IPS-18a (cell line): ENCODE measurements at regions not wholly inside any gene's neighbourhood (a gene's known extent, or its start where the extent isn't known, plus 50 kb on each side); places are given as distances from the start of the nearest gene placed in this dataset.

Experiments
- H3K27ac ChIP-seq: one replicate; pipeline ENCODE4 v1.5.1; 2013; ENCODE audit warnings: low read length
- H3K27me3 ChIP-seq: one replicate; pipeline ENCODE4 v1.6.1; 2013; ENCODE audit warnings: mild to moderate bottlenecking, low read length; ENCODE audit not compliant: control insufficient read depth, insufficient read depth
- H3K36me3 ChIP-seq: one replicate; pipeline ENCODE4 v1.6.1; 2013; ENCODE audit warnings: low read depth, low read length; ENCODE audit not compliant: control insufficient read depth
- H3K4me1 ChIP-seq: one replicate; pipeline ENCODE4 v1.6.1; 2013; ENCODE audit warnings: low read depth, low read length; ENCODE audit not compliant: control insufficient read depth
- H3K4me3 ChIP-seq: one replicate; pipeline ENCODE4 v1.5.1; 2013; ENCODE audit warnings: low read length
- H3K9ac ChIP-seq: one replicate; pipeline ENCODE4 v1.6.1; 2013; ENCODE audit warnings: mild to moderate bottlenecking, low read length, moderate library complexity
- H3K9me3 ChIP-seq: one replicate; pipeline ENCODE4 v1.6.1; 2013; ENCODE audit warnings: low read depth, low read length; ENCODE audit not compliant: control insufficient read depth

- Histone ChIP-seq H3K27ac (no peak overlapping the region), H3K4me3 (no peak overlapping the region), H3K36me3 (no peaks in the 10 kb centered on the region), H3K27me3 (no peaks in the 10 kb centered on the region), H3K4me1 (no peaks in the 10 kb centered on the region), H3K9ac (no peak overlapping the region), H3K9me3 (no peaks in the 10 kb centered on the region)
These were observed 332.6 kb upstream of the MANEA start for GRCh38 chr6:95244751-95245150.

DNA sequence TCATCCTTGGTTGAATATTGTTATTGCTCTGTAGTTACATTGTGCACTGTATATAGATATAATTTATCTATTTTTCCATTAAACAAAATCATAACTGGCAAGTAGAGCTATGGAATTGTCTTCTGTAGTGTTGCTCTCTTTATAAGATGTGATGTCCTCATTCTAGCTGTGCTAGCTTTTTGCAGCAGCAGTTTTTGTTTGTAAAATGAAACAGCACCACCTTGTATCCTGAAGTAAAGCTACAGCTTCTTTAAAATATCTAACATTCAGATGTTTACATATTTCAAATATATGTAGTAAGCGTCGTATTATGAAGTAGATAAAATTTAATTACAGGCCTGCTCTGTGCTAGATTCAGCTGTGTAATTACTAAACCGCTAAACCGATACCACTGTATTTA is 328.8 kb upstream of the MANEA start:
- Histone ChIP-seq H3K4me3 (no peak overlapping the region), H3K27me3 (no peaks in the 10 kb centered on the region), H3K9ac (no peak overlapping the region), H3K36me3 (no peaks in the 10 kb centered on the region), H3K4me1 (no peaks in the 10 kb centered on the region), H3K27ac (no peak overlapping the region), H3K9me3 (no peaks in the 10 kb centered on the region)

GRCh38 chr6:95249175-95249574 is 328.2 kb upstream of the MANEA start:
- H3K27ac ChIP-seq, result no peak overlapping the region
- H3K9me3 ChIP-seq, result no peaks in the 10 kb centered on the region
- no peaks in the 10 kb centered on the region for H3K36me3 ChIP-seq
- H3K4me1 ChIP-seq, result no peaks in the 10 kb centered on the region
- H3K4me3 ChIP-seq, result no peak overlapping the region
- no peaks in the 10 kb centered on the region for H3K27me3 ChIP-seq
- H3K9ac ChIP-seq, result no peak overlapping the region

DNA sequence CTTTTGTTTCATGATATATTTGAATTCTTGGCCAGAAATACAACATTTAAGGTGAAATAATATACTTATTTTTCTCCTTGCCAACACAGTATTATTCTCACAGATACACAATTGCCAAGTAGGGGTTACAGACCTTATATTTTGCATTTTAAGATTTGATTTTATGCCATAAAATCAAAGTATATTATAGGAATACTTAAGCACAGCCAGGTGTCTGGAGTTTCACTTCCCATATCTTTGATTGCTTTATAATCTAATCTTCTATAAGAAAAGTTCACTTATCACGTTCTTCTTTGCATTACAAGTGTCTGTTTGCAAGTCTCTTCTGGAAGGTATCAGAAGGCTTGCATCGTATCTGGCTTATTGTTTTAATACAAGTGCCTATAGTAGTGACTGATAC is 327.7 kb upstream of the MANEA start:
- Histone ChIP-seq H3K27me3 (no peaks in the 10 kb centered on the region), H3K9me3 (no peaks in the 10 kb centered on the region), H3K36me3 (no peaks in the 10 kb centered on the region), H3K4me1 (no peaks in the 10 kb centered on the region), H3K9ac (no peak overlapping the region), H3K4me3 (no peak overlapping the region), H3K27ac (no peak overlapping the region)

DNA sequence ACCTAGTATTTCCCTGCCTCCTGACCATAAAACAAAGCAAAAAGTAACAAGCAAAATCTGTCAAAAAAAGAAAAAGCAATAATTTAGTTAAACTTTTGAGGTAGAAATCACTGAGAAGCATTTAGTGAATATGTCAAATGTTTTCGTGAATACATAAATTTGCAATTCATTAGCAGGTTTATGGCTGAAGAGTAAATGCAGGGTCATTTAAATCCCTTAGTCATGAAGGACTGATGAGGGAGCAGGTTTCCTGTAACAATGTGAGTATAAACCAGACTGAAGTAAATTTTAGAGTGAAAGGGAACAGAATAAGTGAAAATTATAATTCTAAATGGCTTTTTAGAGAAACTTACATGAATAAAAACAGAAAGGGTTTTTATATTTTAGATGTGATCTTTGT is 313.5 kb upstream of the MANEA start:
- H3K9ac ChIP-seq, result no peak overlapping the region
- H3K36me3 ChIP-seq, result no peaks in the 10 kb centered on the region
- H3K27me3 ChIP-seq, result no peaks in the 10 kb centered on the region
- H3K9me3 ChIP-seq, result no peaks in the 10 kb centered on the region
- no peak overlapping the region for H3K27ac ChIP-seq
- no peak overlapping the region for H3K4me3 ChIP-seq
- no peaks in the 10 kb centered on the region for H3K4me1 ChIP-seq

GRCh38 chr6:95266537-95267258 is 310.6 kb upstream of the MANEA start:
- Histone ChIP-seq H3K4me1 (no peaks in the 10 kb centered on the region), H3K4me3 (no peak overlapping the region), H3K27ac (no peak overlapping the region), H3K9me3 (no peaks in the 10 kb centered on the region), H3K36me3 (no peaks in the 10 kb centered on the region), H3K9ac (no peak overlapping the region), H3K27me3 (no peaks in the 10 kb centered on the region)

DNA sequence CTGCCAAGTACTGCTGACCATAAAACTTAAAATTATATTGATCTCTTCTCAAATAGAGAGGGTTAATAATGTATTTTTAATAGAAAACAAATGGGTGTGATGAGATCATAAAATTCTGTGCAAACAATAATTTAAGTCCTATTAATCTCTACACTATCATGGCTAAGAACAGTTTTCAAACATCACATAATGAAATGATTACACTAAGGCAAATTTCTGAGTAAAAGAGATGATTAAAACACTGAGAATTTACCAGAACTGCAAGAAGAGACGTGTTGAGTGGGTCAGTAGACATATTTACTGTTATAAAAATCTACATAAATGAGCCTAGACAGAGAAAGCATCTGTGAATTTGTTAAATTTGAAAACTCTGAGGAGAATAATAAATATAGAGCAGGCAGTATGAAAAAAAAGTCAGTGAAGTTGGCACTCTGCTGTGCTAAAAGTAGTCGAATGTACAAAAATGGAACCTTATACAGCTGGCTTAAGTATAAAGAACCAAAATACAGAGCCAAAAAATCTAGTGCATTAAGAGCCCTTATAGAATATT is 302.6 kb upstream of the MANEA start:
- H3K27me3 ChIP-seq, result no peaks in the 10 kb centered on the region
- H3K36me3 ChIP-seq, result no peaks in the 10 kb centered on the region
- no peak overlapping the region for H3K4me3 ChIP-seq
- no peaks in the 10 kb centered on the region for H3K4me1 ChIP-seq
- H3K27ac ChIP-seq, result no peak overlapping the region
- H3K9me3 ChIP-seq, result no peaks in the 10 kb centered on the region
- H3K9ac ChIP-seq, result no peak overlapping the region

GRCh38 chr6:95279616-95280015 is 297.7 kb upstream of the MANEA start:
- Histone ChIP-seq H3K27ac (no peak overlapping the region), H3K9ac (no peak overlapping the region)

GRCh38 chr6:95280686-95281273 is 296.6 kb upstream of the MANEA start:
- Histone ChIP-seq H3K27ac (no peak overlapping the region), H3K9me3 (no peaks in the 10 kb centered on the region), H3K4me3 (no peak overlapping the region), H3K27me3 (no peaks in the 10 kb centered on the region), H3K4me1 (peaks cover 3% of the 10 kb centered on the region), H3K9ac (no peak overlapping the region), H3K36me3 (no peaks in the 10 kb centered on the region)

More at GRCh38 chr6:95279616-95280015, 297.7 kb upstream of the MANEA start:
- Histone ChIP-seq H3K4me3 (no peak overlapping the region), H3K9me3 (no peaks in the 10 kb centered on the region), H3K27me3 (no peaks in the 10 kb centered on the region), H3K36me3 (no peaks in the 10 kb centered on the region), H3K4me1 (no peaks in the 10 kb centered on the region)

GRCh38 chr6:95285881-95286280 is 291.5 kb upstream of the MANEA start:
- H3K36me3 ChIP-seq, result no peaks in the 10 kb centered on the region
- no peaks in the 10 kb centered on the region for H3K27me3 ChIP-seq
- no peak overlapping the region for H3K27ac ChIP-seq
- no peak overlapping the region for H3K9ac ChIP-seq
- no peaks in the 10 kb centered on the region for H3K9me3 ChIP-seq
- H3K4me3 ChIP-seq, result no peak overlapping the region
- H3K4me1 ChIP-seq, result peaks cover 8% of the 10 kb centered on the region

DNA sequence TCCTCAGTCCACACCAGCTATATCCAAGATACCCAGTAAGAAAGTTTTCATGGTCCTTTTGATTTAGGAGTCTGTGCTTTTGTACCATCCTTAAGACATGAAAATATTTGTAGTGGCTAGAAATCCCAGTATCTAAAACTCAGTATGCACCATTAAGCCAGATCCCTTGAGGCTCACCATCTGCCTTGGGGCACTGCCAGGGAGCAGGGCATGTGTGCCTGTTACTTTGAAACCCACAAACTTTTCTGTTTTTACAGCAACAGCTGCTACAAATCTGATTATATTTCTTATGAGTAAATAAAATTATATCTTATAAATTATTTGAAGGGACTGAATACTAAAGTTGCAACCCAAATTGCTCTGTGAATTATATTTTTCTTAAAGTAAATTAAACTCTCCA is 290.5 kb upstream of the MANEA start:
- Histone ChIP-seq H3K36me3 (no peaks in the 10 kb centered on the region), H3K27me3 (no peaks in the 10 kb centered on the region), H3K9me3 (no peaks in the 10 kb centered on the region), H3K4me3 (no peak overlapping the region), H3K27ac (no peak overlapping the region), H3K9ac (no peak overlapping the region), H3K4me1 (peaks cover 8% of the 10 kb centered on the region)

DNA sequence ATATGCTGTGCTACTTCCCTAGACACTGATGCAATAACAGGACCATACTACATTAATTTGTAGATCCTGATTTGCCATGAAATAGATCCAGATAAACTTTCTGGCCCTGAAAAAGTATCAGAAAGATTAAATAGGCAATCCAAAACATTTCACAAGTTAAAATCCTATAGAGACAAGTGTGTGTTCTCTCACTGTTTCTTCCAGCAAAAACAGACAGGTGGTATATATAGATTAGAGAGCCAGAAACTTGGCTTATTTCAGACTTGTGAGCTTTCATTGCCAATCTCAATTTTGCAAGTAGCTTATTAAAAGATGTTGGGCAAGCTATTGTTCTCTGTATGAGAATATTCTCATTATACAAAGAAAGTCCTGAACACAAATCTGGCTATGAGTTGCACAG is 289.1 kb upstream of the MANEA start:
- Histone ChIP-seq H3K9me3 (no peaks in the 10 kb centered on the region), H3K4me1 (peaks cover 8% of the 10 kb centered on the region), H3K4me3 (no peak overlapping the region), H3K27me3 (no peaks in the 10 kb centered on the region), H3K9ac (no peak overlapping the region), H3K36me3 (no peaks in the 10 kb centered on the region), H3K27ac (no peak overlapping the region)
